B cell (primary cell): ENCODE measurements at regions not wholly inside any gene's neighbourhood (a gene's known extent, or its start where the extent isn't known, plus 50 kb on each side); places are given as distances from the start of the nearest gene placed in this dataset.

Experiments used
- ATAC-seq: fragments of 200-7000 bp; cut with Tn5 transposase; one replicate; pipeline ENCODE4 v1.10.0; 2021; ENCODE audit warnings: low read depth, mild to moderate bottlenecking, moderate number of reproducible peaks, moderate library complexity
- CTCF ChIA-PET: fragments of 350-600 bp; sonication (Branson Sonifier 250); formaldehyde crosslinking; loops from one replicate; lab custom pipeline; 2021; ENCODE audit warnings: antibody characterized with exemption, inconsistent platforms; lab: Charles Lee
- POLR2A ChIA-PET: fragments of 350-600 bp; sonication (Branson Sonifier 250); formaldehyde crosslinking; loops from one replicate; lab custom pipeline; 2021; ENCODE audit warnings: antibody characterized with exemption; lab: Charles Lee
- DNase-seq: peaks from one replicate; pipeline ENCODE4 v3.0.0; 2013
- H2AFZ ChIP-seq: 2 replicates; pipeline ENCODE4 v1.6.1; 2012; ENCODE audit warnings: mild to moderate bottlenecking, low read depth, low read length; ENCODE audit not compliant: insufficient read depth, poor library complexity, severe bottlenecking
- H3K27ac ChIP-seq, 2 donors: 1 replicate in 1 of 2; 2 replicates in 1 of 2; pipeline ENCODE4 v1.5.1; 2012 to 2013; ENCODE audit warnings: low read length in 2 of 2, mild to moderate bottlenecking in 2 of 2, moderate library complexity in 1 of 2
- H3K27me3 ChIP-seq, 4 experiments: fragments of 200-600 bp in 1 of 4; sonication (generic) in 1 of 4; replicated peaks in 1 of 4; 1 replicate in 2 of 4; 2 replicates in 2 of 4; pipeline versions ENCODE4 v1.6.1 to v1.7.0; 2013 to 2016; ENCODE audit warnings: low read length in 3 of 4, mild to moderate bottlenecking in 2 of 4, mixed read lengths in 1 of 4, moderate library complexity in 1 of 4; ENCODE audit not compliant: insufficient read depth in 4 of 4, control insufficient read depth in 3 of 4; ENCODE audit errors: control extremely low read depth in 1 of 4
- H3K36me3 ChIP-seq, 2 experiments: replicated peaks in 1 of 2; 1 replicate in 1 of 2; 2 replicates in 1 of 2; pipeline versions ENCODE4 v1.6.1 to v1.7.1; 2013; ENCODE audit warnings: low read length in 1 of 2; ENCODE audit not compliant: insufficient read depth in 2 of 2, control insufficient read depth in 1 of 2; ENCODE audit errors: control extremely low read depth in 1 of 2, extremely low read depth in 1 of 2
- H3K4me1 ChIP-seq, 2 donors: fragments of 200-600 bp in 1 of 2; sonication (generic) in 1 of 2; 1 replicate in 1 of 2; 2 replicates in 1 of 2; pipeline versions ENCODE4 v1.5.1 to v1.6.1; 2013 to 2017; ENCODE audit warnings: low read length in 2 of 2; ENCODE audit not compliant: control insufficient read depth in 2 of 2, insufficient read depth in 2 of 2
- H3K4me2 ChIP-seq: replicated peaks from 2 replicates; pipeline ENCODE3; 2012; ENCODE audit warnings: mild to moderate bottlenecking, low read depth, low read length; ENCODE audit not compliant: poor library complexity, severe bottlenecking
- H3K4me3 ChIP-seq, 5 experiments: fragments of 200-600 bp in 1 of 5; sonication (generic) in 1 of 5; 1 replicate in 3 of 5; 2 replicates in 2 of 5; pipeline versions ENCODE4 v1.5.1 to v1.7.0; 2011 to 2016; ENCODE audit warnings: low read length in 4 of 5, mild to moderate bottlenecking in 4 of 5, low read depth in 2 of 5, control low read depth in 1 of 5, moderate library complexity in 1 of 5; ENCODE audit not compliant: insufficient read depth in 1 of 5; ENCODE audit errors: control extremely low read depth in 1 of 5, extremely low read depth in 1 of 5
- H3K79me2 ChIP-seq: fragments of 200-600 bp; sonication (generic); one replicate; pipeline ENCODE4 v1.6.0; 2016; ENCODE audit warnings: low read length; ENCODE audit not compliant: control insufficient read depth, insufficient read depth
- H3K9ac ChIP-seq: fragments of 200-600 bp; sonication (generic); 2 replicates; pipeline ENCODE4 v1.6.1; 2017; ENCODE audit warnings: mild to moderate bottlenecking, low read length, moderate library complexity
- H3K9me3 ChIP-seq, 3 donors: one replicate each; pipeline versions ENCODE4 v1.6.1 to v1.7.1; 2013; ENCODE audit warnings: low read length in 2 of 3; ENCODE audit not compliant: control insufficient read depth in 2 of 3, insufficient read depth in 1 of 3; ENCODE audit errors: control extremely low read depth in 1 of 3
- H4K20me1 ChIP-seq: 2 replicates; pipeline ENCODE4 v1.6.0; 2012; ENCODE audit warnings: mild to moderate bottlenecking, low read length; ENCODE audit not compliant: insufficient read depth, control insufficient read depth, poor library complexity, severe bottlenecking
- H3K27ac Mint-ChIP-seq: one replicate; pipeline ENCODE4 v1.8.0; 2021; ENCODE audit warnings: mixed read lengths
- H3K27me3 Mint-ChIP-seq: one replicate; pipeline ENCODE4 v1.8.0; 2021; ENCODE audit warnings: mixed read lengths
- H3K4me1 Mint-ChIP-seq: one replicate; pipeline ENCODE4 v1.8.0; 2021; ENCODE audit warnings: mixed read lengths
- H3K4me3 Mint-ChIP-seq: one replicate; pipeline ENCODE4 v1.8.0; 2021; ENCODE audit warnings: mixed read lengths
- H3K9me3 Mint-ChIP-seq: one replicate; pipeline ENCODE4 v1.8.0; 2022; ENCODE audit warnings: mixed read lengths; ENCODE audit not compliant: insufficient read depth
- EZH2 ChIP-seq: IDR thresholded peaks from 2 replicates; pipeline ENCODE4 v1.6.1; 2012; ENCODE audit warnings: borderline replicate concordance, low read depth, mild to moderate bottlenecking, moderate library complexity, low read length; ENCODE audit not compliant: insufficient read depth, poor library complexity, severe bottlenecking
- WGBS: methylation state at CpG from one replicate; pipeline ENCODE4 v1.1.5; 2013; ENCODE audit warnings: missing lambda C conversion rate; ENCODE audit not compliant: insufficient coverage; 5-methylcytosine and 5-hydroxymethylcytosine counted together
- intact Hi-C: fragments of 100-400 bp; cut with micrococcal nuclease; formaldehyde crosslinking; loops from one replicate; pipeline ENCODE4 v1.10.0; 2022
- TF ChIP-seq, protein P1 (sequence below): fragments of 200-600 bp; IDR thresholded peaks from one replicate; pipeline ENCODE4 v1.8.0; 2022; ENCODE audit warnings: antibody characterized with exemption, mild to moderate bottlenecking

DNA sequence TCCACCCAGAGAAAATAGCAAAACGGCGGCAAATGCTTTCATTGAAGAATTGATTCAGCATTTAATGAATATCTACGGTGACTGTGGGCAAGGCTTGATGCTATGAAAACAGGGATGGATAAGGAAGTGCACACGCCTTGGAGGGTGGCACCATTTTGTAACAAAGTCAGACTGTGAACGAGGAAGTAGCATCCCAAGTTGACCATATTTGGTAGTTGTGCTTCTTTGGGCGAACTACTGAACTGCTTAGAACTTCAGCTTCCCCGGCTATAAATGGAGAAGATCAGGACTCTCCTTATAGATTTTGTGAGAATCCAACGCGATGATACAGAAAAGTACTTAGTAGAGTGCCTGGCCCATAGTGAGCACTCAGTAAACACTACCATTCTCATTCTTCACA is 303.2 kb downstream of the MAF start:
- Histone ChIP-seq H3K79me2 (no peaks in the 10 kb centered on the region), H3K27me3 (peaks cover 0 to 26% (median 0%) of the 10 kb centered on the region in 4 experiments), H3K4me1 (no peaks in the 10 kb centered on the region), H3K4me3 (no peak overlapping the region), H2AFZ (no peak overlapping the region), H3K36me3 (no peaks in the 10 kb centered on the region), H3K9ac (no peak overlapping the region), H4K20me1 (no peaks in the 10 kb centered on the region), H3K4me2 (no peak overlapping the region), H3K27ac (no peak overlapping the region), H3K9me3 (no peaks in the 10 kb centered on the region)
- no peaks in the 10 kb centered on the region for H3K4me1 Mint-ChIP-seq
- no peak for TF ChIP-seq EZH2
- ATAC-seq: no peak
- intact Hi-C loops: no loop called here
- ChIA-PET POLR2A (no interaction called here), CTCF (no interaction called here)
- no peak overlapping the region for H3K27ac Mint-ChIP-seq
- 94% methylated on average over 6 of the region's 9 CpGs for WGBS
- no peak overlapping the region for H3K4me3 Mint-ChIP-seq
- DNase-seq: no peak
- peaks cover 32% of the 10 kb centered on the region for H3K27me3 Mint-ChIP-seq
- H3K9me3 Mint-ChIP-seq: no peaks in the 10 kb centered on the region

DNA sequence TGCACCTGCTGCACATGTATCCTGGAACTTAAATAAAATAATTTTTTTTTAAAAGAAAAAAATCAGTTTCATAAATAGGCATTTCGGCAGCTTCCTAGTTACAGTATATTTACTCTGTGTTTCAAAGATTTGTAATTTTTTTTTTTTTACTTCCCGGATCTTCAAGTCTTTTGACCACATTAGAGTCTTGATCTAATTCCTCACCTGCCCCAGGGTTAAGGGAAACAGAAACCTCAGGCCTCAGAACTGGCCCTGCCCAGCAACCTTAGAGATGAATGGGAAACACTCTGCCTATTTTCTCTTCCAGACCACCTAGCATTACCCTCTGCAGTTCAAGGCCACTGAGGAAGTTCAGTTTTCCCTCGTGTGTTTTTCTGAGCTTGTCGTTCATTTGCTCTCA is 304.0 kb downstream of the MAF start:
- Histone ChIP-seq H3K4me3 (no peak overlapping the region), H3K27ac (no peak overlapping the region), H4K20me1 (no peaks in the 10 kb centered on the region), H2AFZ (no peak overlapping the region), H3K4me1 (no peaks in the 10 kb centered on the region), H3K27me3 (peaks cover 0 to 24% (median 0%) of the 10 kb centered on the region in 4 experiments), H3K9ac (no peak overlapping the region), H3K36me3 (no peaks in the 10 kb centered on the region), H3K9me3 (no peaks in the 10 kb centered on the region), H3K79me2 (no peaks in the 10 kb centered on the region), H3K4me2 (no peak overlapping the region)
- WGBS: 81% methylated on average over 2 of the region's 4 CpGs
- ATAC-seq (no peak), DNase-seq (no peak)
- intact Hi-C loops: no loop called here
- peaks cover 39% of the 10 kb centered on the region for H3K27me3 Mint-ChIP-seq
- no peaks in the 10 kb centered on the region for H3K9me3 Mint-ChIP-seq
- H3K4me3 Mint-ChIP-seq: no peak overlapping the region
- TF ChIP-seq, protein P1, sequence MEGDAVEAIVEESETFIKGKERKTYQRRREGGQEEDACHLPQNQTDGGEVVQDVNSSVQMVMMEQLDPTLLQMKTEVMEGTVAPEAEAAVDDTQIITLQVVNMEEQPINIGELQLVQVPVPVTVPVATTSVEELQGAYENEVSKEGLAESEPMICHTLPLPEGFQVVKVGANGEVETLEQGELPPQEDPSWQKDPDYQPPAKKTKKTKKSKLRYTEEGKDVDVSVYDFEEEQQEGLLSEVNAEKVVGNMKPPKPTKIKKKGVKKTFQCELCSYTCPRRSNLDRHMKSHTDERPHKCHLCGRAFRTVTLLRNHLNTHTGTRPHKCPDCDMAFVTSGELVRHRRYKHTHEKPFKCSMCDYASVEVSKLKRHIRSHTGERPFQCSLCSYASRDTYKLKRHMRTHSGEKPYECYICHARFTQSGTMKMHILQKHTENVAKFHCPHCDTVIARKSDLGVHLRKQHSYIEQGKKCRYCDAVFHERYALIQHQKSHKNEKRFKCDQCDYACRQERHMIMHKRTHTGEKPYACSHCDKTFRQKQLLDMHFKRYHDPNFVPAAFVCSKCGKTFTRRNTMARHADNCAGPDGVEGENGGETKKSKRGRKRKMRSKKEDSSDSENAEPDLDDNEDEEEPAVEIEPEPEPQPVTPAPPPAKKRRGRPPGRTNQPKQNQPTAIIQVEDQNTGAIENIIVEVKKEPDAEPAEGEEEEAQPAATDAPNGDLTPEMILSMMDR: no peak
- TF ChIP-seq EZH2: no peak
- H3K4me1 Mint-ChIP-seq: no peaks in the 10 kb centered on the region
- no peak overlapping the region for H3K27ac Mint-ChIP-seq
- ChIA-PET POLR2A (no interaction called here), CTCF (no interaction called here)
